Kidney glomerular epithelial cell (primary cell): ENCODE measurements at regions not wholly inside any gene's neighbourhood (a gene's known extent, or its start where the extent isn't known, plus 50 kb on each side); places are given as distances from the start of the nearest gene placed in this dataset.
"Not testable (repeated sequence)": the region's sequence is repeated elsewhere in the genome, so short reads cannot be mapped to it uniquely, and the experiment has no call there.

Experiments
- DNase-seq: peaks from one replicate; lab custom pipeline; 2025; lab: John Stamatoyannopoulos, UW

DNA sequence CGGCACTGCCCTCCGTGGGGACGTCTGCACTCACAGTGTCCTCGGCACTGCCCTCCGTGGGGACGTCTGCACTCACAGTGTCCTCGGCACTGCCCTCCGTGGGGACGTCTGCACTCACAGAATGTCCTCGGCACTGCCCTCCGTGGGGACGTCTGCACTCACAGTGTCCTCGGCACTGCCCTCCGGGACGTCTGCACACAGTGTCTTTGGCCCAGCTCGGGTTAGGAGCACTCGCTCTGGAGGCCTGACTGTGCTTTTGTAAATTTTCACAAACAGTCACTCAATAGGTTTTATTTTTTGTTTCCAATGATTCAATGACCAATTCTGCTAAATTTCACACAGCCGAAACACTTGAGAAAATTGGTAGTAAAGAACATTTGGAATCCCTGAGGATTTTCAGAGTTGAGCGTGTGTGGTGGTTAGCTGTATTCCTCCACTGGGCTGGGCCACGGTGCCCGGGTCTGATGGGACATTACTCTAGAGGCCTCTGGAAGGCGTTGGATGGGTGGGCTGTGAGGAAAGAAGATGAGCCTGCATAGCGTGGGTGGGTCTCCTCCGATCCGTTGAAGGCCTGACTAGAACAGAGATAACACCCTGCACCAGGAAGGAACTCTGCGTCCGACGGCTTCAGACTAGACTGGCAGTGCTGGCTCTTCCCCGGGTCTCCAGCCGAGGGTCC is 134.8 kb downstream of the RTP5 start:
- DNase-seq = no peak

GRCh38 chr2:242004902-242005230 is 135.3 kb downstream of the RTP5 start:
- no peak for DNase-seq

DNA sequence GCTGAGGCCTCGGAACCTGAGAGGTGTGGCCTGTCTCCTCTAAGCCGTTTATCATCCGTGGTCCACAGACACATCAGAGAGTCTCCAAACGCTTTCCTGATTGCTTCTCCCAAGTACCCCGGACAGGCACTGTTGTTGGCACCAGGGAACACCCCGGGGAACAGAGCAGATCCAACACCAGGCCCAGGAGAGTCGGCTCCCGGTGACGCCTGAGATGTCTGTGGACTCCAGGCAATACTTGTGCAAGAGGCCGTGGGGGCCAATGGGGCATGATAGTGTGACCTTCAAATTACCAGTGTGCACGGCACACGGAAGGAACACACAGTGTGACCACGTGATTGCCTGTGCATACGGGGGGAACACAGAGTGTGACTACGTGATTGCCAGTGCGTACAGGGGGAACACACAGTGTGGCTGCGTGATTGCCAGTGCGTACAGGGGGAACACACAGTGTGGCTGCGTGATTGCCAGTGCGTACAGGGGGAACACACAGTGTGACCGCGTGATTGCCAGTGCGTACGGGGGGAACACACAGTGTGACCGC is 136.6 kb downstream of the RTP5 start:
- DNase-seq = not testable (repeated sequence)

DNA sequence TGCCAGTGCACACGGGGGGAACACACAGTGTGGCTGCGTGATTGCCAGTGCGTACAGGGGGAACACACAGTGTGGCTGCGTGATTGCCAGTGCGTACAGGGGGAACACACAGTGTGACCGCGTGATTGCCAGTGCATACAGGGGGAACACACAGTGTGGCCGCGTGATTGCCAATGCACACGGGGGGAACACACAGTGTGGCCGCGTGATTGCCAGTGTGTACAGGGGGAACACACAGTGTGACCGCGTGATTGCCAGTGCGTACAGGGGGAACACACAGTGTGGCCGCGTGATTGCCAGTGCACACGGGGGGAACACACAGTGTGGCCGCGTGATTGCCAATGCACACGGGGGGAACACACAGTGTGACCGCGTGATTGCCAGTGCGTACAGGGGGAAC is 139.4 kb downstream of the RTP5 start:
- DNase-seq = not testable (repeated sequence)

- DNase-seq = not testable (repeated sequence)
These were observed 140.3 kb downstream of the RTP5 start for GRCh38 chr2:242009846-242010245.

DNA sequence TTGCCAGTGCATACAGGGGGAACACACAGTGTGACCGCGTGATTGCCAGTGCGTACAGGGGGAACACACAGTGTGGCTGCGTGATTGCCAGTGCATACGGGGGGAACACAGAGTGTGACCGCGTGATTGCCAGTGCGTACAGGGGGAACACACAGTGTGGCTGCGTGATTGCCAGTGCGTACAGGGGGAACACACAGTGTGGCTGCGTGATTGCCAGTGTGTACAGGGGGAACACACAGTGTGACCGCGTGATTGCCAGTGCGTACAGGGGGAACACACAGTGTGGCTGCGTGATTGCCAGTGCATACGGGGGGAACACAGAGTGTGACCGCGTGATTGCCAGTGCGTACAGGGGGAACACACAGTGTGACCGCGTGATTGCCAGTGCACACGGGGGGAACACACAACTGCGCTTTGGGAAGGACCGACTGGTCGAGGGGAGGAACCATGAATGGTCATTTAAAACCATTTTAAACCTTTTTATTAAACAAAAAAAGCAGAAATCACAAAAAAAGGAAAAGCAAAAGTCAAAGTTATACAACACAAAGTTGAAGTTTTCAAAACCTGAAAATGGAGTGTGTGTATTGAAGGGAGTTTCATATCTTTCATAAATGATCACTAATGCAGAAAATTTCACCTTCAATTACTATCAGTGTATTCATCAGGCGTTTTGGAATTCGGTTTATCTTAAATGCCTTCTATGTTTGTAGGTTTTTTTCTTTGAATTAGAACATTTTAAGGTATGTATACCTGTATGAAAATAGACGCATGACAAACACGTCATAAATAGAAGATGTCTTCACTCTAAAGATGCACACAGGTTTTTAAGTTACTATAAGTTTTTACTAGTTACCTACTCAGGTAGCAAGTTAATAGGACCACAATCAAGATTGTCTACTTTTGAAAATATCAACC is 141.0 kb downstream of the RTP5 start:
- DNase-seq = not testable (repeated sequence)

DNA sequence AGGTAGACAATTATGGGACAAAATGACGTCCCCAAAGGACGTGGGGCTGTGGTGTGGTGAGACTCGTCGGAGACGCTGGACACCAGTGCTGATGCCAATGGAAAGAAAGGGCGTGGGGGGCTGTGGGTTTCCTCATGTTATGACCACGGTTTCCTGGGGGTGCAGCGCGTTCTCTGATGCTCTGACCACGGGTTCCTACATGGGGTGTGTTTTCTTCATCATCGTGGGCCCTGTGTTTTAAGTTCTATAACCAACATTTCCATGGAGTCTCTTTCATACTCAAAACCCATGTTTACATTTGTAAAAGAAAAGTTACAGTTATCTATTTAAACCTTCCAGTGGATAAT is 141.6 kb downstream of the RTP5 start:
- DNase-seq = no peak

GRCh38 chr2:242011516-242011915 is 142.0 kb downstream of the RTP5 start:
- DNase-seq = no peak

DNA sequence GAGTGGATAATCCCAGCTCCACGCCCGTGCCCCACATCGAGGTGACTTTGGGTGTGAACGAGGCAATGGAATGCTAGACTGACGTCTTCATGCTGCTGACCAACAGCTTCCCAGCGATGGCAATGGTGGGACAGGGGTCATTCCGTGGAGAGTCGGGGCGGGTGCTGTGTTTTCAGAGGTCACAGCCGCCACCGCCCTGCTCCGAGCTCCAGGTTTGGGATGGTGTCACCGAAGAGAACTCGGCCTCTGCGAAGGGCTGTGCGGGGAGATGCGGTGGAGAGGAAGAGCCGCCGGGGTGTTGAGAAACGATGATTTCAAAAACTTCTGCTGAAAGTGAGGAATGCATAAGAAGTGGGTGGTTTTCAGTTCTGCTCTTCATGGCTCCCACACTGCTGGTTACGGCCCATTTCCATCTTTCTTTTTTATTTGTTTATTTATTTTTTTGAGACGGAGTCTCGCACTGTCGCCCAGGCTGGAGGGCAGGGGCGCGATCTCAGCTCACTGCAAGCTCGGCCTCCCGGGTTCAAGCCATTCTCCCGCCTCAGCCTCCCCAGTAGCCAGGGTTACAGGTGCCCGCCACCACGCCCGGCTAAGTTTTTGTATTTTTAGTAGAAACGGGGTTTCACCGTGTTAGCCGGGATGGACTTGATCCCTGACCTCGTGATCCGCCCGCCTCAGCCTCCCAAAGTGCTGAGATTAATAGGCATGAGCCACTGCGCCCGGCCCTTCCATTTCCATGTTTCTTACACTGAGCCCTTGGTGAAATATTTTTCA is 142.6 kb downstream of the RTP5 start:
- no peak for DNase-seq

DNA sequence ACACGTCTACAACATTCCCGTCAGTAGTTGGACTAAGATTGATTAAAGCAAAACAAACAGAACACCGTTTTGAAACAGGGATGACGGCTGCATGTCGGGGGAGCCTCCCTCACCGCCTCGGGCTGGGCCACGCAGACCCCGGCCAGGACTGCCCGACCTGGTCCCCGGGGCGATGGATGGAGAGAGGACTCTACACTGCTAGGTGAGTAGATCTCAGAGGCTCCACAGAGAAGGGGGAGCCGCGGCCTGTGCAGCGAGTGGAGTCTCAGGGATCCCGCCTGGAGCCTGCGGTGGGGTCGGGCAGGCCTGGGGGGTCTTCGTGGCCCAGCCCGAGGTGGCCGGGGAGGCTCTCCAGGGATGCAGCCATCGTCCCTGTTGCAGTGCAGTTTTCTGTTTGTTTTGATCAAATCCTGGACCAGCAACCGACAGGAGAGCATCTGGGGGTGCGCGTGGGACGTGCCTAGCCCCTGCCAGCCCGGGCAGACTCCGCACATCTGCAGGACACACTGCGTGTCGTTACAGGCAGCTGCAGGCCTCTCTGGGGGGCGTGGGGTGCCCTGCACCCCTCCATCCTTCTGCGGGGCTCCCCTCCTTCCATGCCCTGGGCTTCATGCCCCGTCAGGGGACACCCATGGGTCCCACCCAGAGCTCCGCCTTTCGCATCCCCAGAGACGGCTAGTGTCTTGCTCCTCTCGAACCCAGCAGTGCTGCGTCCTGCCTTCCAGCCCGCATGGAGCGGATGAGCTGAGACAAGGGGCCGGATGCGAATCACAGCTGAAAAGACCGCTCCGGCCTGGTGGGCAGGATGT is 143.6 kb downstream of the RTP5 start:
- no peak for DNase-seq

DNA sequence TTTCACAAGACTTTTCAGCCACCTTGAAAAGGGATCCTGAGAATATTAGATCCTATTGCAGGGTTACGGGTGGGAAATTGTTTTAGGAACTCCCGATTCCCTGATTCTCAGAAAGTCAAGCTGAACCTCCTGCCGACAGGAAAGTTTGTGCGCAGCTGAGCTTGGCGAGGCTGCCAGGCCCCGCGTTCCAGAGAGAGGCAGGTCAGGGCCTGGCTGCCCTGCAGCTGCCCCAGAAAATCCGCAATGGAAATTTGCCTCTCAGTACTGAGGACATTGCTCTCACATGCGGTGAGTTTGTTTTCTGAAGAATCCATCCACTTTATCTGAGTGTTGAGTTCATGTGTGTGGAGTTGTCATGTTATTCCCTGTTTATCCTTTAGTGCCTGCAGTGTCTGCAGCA is 144.2 kb downstream of the RTP5 start:
- DNase-seq = no peak

GRCh38 chr2:242015108-242016065 is 145.9 kb downstream of the RTP5 start:
- no peak for DNase-seq

DNA sequence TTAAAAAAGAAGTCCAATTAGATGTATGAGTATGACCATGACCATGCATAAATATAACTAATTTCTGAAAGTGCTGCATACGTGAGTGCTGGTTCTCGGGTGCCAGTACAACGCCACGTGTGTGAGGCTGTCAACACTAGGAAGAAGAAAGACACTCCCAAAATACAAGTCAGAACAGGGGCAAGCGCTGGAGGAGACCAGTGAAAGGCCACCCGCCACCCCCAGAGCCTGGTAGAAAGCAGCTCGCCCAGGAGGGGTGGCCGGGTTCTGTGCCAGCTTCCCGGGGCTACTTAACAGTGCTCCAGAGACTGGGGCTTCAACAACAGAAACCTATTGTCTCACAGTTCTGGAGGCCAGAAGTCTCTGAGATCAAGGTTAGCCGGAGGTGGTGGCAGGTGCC is 147.6 kb downstream of the RTP5 start:
- no peak for DNase-seq

DNA sequence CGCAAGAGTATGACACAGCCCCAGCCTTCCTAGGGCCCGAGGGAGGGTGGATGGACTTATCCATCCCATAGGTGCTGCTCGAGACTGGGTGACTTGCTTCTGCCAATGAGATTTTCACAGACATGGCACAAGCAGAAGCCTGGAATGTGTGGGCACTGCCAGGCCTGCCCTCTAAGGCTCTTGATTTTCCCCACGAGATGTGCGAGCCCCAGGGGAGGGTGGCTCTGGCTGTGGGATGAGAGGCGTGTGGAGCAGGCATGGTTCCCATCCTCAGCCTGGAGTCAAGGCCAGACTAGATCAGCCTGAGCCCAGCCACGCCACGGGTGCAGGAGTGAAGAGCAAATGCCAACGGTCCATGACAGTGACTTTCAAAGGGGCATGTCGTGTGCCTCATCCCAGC is 148.9 kb downstream of the RTP5 start:
- DNase-seq = not testable (repeated sequence)

- DNase-seq = no peak
These were observed 149.8 kb downstream of the RTP5 start for GRCh38 chr2:242019344-242019743.

DNA sequence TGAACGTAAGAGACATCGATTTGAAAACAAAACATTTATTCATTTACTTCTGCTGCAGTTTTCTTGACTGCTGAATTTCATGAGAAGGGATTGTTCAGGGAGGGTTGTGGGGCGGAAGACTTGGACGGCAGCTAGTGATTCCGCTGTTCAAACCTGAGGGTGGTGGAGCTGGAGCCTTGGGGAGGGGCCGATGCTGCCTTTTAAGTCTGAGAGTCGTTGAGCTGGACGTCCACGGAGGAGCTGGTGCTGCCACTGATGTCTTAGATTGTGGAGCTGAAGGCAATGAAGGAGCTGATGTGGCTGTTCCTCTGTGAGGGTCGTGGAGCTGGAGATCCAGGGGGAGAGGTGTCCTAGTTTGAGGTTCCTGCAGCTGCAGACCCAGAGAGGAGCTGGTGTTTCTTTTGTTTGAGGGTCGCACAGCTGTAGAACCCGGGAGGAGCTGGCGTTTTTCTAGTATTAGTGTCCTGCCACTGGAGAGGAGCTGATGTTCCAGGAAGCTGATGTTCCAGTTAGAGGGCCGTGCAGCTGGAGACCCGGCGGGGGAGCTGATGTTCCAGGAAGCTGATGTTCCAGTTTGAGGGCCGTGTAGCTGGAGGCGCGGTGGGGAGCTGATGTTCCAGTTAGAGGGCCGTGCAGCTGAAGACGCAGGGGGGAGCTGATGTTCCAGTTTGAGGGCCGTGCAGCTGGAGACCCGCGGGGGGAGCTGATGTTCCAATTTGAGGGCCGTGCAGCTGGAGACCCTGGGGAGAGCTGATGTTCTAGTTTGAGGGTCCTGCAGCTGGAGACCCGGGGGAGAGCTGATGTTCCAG is 150.9 kb downstream of the RTP5 start:
- no peak for DNase-seq

GRCh38 chr2:242022550-242023290 is 153.2 kb downstream of the RTP5 start:
- DNase-seq = no peak

- no peak for DNase-seq
These were observed 155.3 kb downstream of the RTP5 start for GRCh38 chr2:242024751-242025355.
